H1 (cell line): ENCODE measurements at regions not wholly inside any gene's neighbourhood (a gene's known extent, or its start where the extent isn't known, plus 50 kb on each side); places are given as distances from the start of the nearest gene placed in this dataset.

ENCODE experiments used
- TAF7 ChIP-seq: optimal IDR thresholded peaks from 2 replicates; pipeline ENCODE3; 2011; ENCODE audit warnings: low read depth, mild to moderate bottlenecking, inconsistent platforms, low read length, moderate library complexity, borderline replicate concordance
- TF ChIP-seq, protein P1 (sequence below): IDR thresholded peaks from 2 replicates; pipeline ENCODE4 v1.6.1; 2012; ENCODE audit warnings: inconsistent platforms

DNA sequence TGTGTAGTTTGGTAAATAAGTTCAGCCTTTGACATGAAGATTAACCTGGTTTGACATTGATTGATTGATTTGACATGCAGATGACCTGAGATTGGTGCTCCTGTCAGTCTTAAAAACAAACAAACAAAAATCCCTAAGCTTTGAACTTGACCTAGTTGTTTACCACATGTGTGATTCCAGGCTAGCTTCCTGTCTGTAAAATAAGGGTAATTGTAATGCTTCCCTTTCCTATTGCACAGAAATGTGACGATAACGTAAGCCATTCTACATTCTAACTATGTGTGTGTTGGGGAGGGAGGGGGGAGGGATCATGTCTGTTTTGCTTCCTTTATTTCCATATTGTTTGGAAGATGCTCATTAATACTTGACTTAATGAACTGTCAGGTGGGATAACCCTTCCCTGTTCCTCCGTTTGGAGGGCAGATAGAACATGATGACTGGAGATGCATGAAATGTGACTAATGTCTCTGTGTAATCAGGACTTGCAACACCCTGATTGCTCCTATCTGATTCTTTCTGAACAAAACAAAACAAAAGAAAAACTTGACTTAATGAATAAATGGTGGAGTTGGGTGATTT, 106.1 kb upstream of the CLMP start (continued):
- no peak for TF ChIP-seq TAF7
- TF ChIP-seq, protein P1, sequence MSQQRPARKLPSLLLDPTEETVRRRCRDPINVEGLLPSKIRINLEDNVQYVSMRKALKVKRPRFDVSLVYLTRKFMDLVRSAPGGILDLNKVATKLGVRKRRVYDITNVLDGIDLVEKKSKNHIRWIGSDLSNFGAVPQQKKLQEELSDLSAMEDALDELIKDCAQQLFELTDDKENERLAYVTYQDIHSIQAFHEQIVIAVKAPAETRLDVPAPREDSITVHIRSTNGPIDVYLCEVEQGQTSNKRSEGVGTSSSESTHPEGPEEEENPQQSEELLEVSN: no peak
